ENCODE measurements at regions not wholly inside any gene's neighbourhood (a gene's known extent, or its start where the extent isn't known, plus 50 kb on each side); places are given as distances from the start of the nearest gene placed in this dataset.

DNA sequence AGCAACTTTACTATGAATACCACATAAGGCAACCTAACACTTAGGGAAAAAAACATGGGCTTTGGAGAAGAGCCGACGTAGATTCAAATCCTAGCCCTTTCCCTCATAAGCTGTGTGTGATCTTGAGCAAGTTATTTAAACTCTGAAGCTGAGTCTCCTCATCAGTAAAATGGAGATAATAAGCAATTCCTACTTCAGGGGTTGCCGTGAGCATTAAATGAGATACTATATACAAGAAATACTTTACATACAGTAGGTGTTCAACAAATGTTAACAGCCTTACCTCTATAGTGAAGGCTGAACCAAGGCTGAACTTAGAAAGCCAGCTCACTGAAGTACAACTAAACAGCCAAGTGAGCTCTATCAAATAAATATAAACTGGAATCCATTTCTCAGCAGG, 146.2 kb upstream of the DKK2 start:
- TF ChIP-seq, protein P1, sequence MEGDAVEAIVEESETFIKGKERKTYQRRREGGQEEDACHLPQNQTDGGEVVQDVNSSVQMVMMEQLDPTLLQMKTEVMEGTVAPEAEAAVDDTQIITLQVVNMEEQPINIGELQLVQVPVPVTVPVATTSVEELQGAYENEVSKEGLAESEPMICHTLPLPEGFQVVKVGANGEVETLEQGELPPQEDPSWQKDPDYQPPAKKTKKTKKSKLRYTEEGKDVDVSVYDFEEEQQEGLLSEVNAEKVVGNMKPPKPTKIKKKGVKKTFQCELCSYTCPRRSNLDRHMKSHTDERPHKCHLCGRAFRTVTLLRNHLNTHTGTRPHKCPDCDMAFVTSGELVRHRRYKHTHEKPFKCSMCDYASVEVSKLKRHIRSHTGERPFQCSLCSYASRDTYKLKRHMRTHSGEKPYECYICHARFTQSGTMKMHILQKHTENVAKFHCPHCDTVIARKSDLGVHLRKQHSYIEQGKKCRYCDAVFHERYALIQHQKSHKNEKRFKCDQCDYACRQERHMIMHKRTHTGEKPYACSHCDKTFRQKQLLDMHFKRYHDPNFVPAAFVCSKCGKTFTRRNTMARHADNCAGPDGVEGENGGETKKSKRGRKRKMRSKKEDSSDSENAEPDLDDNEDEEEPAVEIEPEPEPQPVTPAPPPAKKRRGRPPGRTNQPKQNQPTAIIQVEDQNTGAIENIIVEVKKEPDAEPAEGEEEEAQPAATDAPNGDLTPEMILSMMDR (IDR thresholded peaks at IDR 0.05 in 8 of 11, conservative IDR thresholded peaks at IDR 0.05 in 3 of 11): no peak
- TF ChIP-seq POLR2A (IDR thresholded peaks at IDR 0.05): no peak
